ENCODE measurements at regions not wholly inside any gene's neighbourhood (a gene's known extent, or its start where the extent isn't known, plus 50 kb on each side); places are given as distances from the start of the nearest gene placed in this dataset.
"Not testable (repeated sequence)": the region's sequence is repeated elsewhere in the genome, so short reads cannot be mapped to it uniquely, and the experiment has no call there.

GRCh38 chr4:59553063-59553720, 1646.9 kb upstream of the ADGRL3 start:
- no peak for DNase-seq (ENCODE audit: extremely low read depth in 1 of 11, low read depth in 9 of 11, low spot score in 4 of 11)

DNA sequence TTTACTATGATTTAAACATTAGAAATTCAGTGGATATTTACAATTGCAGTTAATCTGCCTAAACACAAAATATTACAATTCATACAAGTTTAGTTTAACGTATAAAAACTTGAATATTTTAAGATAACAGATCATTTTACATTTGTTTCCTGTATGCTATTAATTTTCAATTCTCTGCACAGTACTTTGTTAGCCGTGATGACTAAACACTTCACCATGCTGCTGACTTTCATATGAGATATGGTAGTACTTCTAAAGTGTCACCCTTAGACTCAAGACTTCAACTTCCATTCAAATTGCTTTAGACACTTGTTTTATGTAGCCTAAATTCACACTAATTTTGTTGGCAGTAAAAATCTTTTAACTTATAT, 1646.4 kb upstream of the ADGRL3 start:
- DNase-seq (ENCODE audit: extremely low read depth in 1 of 11, low read depth in 9 of 11, low spot score in 4 of 11), result no peak

- not testable (repeated sequence) for DNase-seq (ENCODE audit: extremely low read depth in 1 of 11, low read depth in 9 of 11, low spot score in 4 of 11)
These were observed 1643.9 kb upstream of the ADGRL3 start for GRCh38 chr4:59556191-59556590.

DNA sequence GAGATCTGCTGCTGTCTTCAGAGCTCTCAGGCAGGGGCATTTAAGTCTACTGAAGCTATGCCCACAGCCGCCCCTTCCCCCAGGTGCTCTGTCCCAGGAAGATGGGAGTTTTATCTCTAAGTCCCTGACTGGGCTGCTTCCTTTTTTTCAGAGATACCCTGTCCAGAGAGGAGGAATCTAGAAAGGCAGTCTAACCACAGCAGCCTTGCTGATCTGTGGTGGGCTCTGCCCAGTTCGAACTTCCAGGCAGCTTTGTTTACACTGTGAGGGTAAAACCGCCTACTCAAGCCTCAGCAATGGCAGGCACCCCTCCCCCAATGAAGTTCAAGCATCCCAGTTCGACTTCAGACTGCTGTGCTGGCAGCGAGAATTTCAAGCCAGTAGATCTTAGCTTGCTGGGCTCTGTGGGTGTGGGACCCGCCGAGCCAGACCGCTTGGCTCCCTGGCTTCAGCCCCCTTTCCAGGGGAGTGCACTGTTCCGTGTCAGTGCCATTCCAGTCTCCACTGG, 1639.9 kb upstream of the ADGRL3 start:
- DNase-seq (ENCODE audit: extremely low read depth in 1 of 11, low read depth in 9 of 11, low spot score in 4 of 11), result not testable (repeated sequence)

DNA sequence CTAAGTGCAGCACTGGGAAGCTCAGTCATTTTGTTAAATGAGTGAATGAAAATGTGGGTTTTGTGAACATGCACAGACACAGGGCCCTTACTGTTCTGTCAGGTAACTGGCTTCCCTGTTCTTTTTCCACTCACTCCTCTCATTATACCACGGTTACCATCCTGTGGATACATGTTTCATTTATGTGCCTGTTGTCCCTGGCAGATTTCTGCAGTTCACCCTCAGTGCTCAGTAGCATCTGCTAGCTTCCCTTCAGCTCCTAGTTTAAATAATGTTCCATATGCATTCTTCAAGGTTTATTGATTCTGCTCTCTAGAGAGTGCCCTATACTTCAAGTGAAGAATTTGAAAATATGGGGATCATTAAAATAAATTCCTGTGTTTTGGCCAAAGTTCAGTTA, 1634.3 kb upstream of the ADGRL3 start:
- no peak for DNase-seq (ENCODE audit: extremely low read depth in 1 of 11, low read depth in 9 of 11, low spot score in 4 of 11)

DNA sequence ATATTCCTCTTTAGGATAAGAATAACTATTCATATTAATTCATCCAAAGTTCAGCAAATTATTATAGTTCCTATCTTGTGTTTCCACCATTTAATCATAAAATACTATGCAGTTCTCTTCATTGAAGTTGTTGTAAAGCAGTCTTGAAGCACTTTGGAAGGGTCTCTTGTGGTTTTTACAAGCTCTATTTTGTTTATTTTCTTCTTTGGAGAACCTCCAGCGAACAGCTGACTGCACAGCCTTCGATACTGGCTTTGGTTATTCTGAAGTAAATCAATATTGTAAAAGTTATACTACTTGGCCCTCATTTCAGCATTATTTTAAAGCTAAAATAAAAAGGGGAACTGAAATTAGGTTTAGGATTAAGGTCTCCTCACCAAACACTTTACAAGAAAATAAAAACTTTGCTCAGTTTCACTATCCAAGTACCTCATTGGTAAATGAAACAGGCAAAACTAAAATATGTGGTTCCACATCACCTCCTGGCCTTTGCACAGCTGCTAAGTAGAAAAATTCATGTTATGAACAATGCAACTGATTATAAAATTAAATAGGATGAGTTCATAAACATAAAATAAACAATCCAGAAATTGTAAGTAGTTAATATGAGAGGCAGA, 1629.2 kb upstream of the ADGRL3 start:
- no peak for DNase-seq (ENCODE audit: extremely low read depth in 1 of 11, low read depth in 9 of 11, low spot score in 4 of 11)

- no peak for DNase-seq (ENCODE audit: extremely low read depth in 1 of 11, low read depth in 9 of 11, low spot score in 4 of 11)
These were observed 1628.2 kb upstream of the ADGRL3 start for GRCh38 chr4:59571805-59572430.

DNA sequence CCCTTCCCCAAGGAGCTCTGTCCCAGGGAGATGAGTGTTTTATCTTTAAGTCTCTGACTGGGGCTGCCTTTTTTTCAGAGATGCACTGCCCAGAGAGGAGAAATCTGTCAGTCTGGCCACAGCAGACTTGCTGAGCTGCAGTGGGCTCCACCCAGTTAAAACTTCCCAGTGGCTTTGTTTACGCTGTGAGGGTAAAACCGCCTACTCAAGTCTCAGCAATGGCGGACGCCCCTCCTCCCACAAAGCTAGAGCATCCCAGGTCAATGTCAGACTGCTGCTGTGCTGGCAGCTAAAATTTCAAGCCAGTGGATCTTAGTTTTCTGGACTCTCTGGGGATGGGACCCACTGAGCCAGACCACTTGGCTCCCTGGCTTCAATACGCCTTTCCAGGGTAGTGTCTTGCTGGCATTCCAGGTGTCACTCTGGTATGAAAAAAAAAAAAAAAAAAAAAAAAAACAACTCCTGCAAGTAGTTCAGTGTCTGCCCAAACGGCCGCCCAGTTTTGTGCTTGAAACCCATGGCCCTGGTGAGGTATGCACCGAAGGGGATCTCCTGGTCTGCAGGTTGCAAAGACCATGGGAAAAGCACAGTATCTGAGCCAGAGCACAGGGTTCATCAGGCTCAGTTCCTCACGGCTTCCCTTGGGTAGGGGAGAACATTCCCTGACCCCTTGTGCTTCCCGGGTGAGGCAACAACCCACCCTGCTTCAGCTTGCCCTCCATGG, 1616.1 kb upstream of the ADGRL3 start:
- no peak for DNase-seq (ENCODE audit: extremely low read depth in 1 of 11, low read depth in 9 of 11, low spot score in 4 of 11)

DNA sequence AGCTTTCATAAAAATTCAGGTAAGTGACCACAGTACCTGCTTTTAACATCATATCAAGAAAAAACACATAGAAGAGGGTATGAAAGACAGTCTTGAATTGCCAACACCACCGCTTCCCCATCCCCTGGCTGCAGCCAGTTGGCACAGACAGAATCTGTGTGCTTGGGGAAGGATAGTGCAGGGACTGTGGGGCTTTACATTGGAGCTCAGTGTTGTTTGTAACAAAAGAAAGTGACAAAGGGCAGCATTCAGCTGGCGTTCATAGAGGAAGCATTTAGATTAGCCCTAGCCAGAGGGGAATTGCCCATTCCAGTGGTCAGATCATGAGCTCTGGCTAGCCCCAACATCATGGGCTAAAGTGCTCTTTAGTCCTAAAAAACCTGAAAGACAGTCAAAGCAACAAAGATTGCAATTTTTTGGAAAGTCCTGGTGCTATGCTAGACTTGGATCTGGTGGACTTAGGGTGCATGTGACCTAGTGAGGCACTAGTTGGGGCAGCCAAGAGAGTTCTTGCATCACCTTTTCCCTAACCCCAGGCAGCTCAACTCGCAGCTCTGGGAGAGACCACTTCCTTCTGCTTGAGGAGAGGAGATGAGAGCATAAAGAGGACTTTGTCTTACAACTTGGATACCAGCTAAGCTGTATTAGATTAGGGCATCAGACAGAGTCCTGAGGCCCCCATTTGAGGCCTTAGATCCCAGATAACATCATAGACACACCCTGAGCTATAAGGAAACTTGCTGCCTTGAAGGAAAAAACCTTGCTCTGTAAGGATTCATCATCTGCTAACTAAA, 1602.4 kb upstream of the ADGRL3 start:
- DNase-seq (ENCODE audit: extremely low read depth in 1 of 11, low read depth in 9 of 11, low spot score in 4 of 11), result no peak

DNA sequence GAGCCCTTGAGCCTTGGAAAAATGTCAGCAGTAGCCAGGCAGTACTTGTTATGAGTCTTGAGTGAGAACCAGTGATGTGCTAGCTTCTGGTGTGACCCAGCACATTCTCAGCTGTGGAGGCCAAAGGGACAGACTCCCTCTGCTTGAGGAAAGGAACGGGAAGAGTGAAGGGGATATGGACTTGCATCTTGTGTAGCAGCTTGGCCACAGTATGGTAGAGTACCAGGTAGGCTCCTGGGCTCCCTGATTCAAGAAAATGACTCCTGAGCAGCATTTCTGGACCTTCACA, 1601.9 kb upstream of the ADGRL3 start:
- DNase-seq (ENCODE audit: extremely low read depth in 1 of 11, low read depth in 9 of 11, low spot score in 4 of 11), result no peak

DNA sequence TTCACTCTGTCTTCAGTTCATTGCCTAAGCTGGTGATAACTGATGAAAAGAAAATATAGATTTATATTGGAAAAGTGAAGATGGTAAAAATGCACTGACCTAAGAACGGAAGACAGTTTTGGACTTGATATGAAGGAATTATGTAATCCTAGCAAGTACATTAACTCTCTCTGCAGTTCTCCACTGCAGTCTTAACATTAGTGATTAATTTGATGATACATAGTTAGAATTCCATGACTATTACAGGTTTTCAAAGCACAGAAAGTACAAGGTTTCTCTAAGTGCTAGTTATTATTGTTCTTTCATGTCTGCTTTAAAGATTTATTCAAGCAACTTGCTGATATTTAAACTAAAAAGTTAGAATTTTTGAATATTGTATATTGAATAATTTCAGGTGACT, 1591.7 kb upstream of the ADGRL3 start:
- no peak for DNase-seq (ENCODE audit: extremely low read depth in 1 of 11, low read depth in 9 of 11, low spot score in 4 of 11)

DNA sequence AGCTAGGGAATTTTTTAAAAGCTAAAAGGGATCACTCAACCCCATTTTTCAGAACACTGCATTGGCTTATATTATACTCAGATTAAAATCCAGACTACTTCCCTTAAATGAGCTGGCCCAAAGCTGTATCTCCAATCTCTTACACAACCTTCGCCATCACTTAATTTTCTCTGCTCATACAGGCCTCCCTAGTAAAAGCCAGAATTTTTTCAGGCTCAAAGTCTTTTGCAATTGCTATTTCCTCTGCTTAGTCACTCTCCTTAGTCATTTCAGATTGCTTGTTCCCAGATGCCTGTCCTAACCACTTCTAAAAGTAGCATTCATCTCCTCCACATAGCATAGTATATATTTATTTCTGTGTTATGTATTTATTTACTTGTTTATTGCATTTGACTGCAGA, 1587.9 kb upstream of the ADGRL3 start:
- no peak for DNase-seq (ENCODE audit: extremely low read depth in 1 of 11, low read depth in 9 of 11, low spot score in 4 of 11)

GRCh38 chr4:59615316-59615715, 1584.8 kb upstream of the ADGRL3 start:
- no peak for DNase-seq (ENCODE audit: extremely low read depth in 1 of 11, low read depth in 9 of 11, low spot score in 4 of 11)

DNA sequence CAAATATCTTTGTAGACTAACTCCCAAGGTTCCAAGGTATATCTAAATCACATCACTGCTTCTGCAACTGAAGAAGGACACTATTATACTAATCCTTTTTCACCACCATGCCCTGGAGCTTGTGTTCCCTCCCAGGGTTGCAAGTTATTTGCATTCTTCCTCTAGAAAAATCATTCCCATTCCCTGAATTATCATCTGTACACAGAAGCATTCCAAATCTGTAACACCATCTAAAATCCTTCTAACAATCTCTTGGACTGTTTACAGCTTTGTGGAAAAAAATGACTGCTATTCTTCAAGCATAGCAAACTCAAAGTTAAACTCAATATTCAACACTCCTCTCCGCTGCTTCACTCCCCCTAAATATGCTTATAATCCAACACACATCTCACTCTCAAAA, 1570.8 kb upstream of the ADGRL3 start:
- DNase-seq (ENCODE audit: extremely low read depth in 1 of 11, low read depth in 9 of 11, low spot score in 4 of 11), result no peak

DNA sequence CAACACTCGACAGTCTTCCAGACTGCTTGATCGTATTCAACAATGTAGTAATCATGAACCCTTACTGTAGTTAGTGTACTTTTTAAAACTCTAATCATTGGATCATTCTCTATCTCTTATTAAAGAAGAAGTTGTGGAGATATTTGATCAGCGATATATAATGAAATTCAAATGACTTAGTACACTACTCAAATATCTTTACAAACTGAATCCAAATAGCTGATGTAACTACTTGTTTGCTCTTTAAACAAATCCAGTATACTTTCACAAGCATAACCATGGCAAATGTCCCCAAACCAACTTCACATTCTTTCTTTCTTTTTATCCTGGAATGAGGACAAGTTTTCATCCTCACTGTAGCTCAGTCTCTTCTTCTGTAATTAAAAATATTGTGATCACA, 1569.9 kb upstream of the ADGRL3 start:
- no peak for DNase-seq (ENCODE audit: extremely low read depth in 1 of 11, low read depth in 9 of 11, low spot score in 4 of 11)

DNA sequence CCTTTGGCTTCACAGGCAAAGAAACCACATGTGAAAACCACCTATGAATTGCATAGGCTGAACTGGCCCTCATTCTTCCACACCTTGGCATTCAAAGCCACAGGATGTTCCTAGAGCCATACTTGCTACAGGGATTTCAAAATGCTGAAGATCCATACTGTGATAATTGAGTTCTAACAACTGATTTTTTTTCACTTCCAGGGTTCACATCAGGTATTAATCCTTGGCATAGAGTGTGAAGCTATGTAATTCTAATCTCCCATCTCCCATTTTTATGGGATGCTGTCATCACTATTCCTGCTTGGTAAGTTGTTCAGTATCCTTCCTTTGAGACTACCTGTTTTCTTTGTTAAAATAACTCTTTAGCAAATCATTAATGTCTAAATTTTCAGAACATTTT, 1569.2 kb upstream of the ADGRL3 start:
- DNase-seq (ENCODE audit: extremely low read depth in 1 of 11, low read depth in 9 of 11, low spot score in 4 of 11), result no peak

GRCh38 chr4:59637596-59637995, 1562.5 kb upstream of the ADGRL3 start:
- DNase-seq (ENCODE audit: extremely low read depth in 1 of 11, low read depth in 9 of 11, low spot score in 4 of 11), result no peak

DNA sequence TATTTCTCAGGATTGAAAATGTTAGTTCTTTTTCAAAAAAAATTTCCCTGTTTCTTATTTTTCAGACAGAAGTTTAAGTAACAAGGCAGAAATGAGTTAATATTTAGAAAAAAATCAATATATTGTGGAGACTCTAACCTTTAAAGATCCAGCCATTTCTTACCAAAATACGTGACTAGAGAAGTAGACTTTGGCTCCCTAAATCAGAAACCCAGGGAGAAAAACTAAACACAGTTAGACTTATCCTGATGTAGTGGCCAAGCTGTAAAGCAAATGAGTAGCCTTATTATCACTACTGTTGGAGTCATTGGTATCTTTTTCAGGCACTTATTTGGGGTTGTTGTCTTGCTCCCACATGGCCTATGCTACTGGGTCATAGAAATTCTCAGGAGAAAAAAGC, 1556.4 kb upstream of the ADGRL3 start:
- no peak for DNase-seq (ENCODE audit: extremely low read depth in 1 of 11, low read depth in 9 of 11, low spot score in 4 of 11)

DNA sequence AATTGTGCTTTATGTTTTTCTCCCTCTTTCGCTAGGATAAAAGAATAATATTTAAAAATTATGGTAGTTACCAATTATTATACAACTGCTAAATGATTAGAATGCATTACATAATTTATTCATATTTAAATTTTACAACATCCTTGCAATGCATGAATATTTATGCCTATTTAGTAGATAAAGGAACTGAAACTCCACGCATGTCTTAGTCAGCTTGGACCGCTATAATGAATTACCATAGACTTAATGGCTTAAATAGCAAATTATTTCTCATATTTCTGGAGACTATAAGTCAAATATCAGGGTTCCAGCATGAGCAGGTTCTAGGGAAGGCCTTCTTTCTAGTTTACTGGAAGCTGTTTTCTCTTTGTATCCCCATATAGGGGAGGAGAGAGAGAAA, 1555.4 kb upstream of the ADGRL3 start:
- DNase-seq (ENCODE audit: extremely low read depth in 1 of 11, low read depth in 9 of 11, low spot score in 4 of 11), result no peak

DNA sequence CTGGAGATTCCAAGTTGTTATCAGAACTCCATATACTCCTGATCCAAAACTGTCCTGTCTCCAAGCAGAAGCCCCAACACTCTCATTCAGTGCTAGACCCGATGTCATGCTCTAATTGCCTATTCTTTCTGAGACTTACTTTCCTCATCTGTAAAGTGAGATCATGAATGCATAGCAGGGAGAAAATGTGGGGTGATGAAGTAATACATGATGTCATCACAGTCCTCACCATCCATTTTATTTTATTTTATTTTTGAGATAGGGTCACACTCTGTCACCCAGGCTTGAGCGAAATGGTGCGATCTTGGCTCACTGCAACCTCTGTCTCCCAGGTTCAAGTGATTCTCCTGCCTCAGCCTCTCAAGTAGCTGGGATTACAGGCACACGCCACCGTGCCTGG, 1554.0 kb upstream of the ADGRL3 start:
- DNase-seq (ENCODE audit: extremely low read depth in 1 of 11, low read depth in 9 of 11, low spot score in 4 of 11), result no peak
